Right lobe of liver (tissue), 6 donors: ENCODE measurements at regions not wholly inside any gene's neighbourhood (a gene's known extent, or its start where the extent isn't known, plus 50 kb on each side); places are given as distances from the start of the nearest gene placed in this dataset.

Source experiments
- ATAC-seq, 4 donors: fragments of 200-7000 bp; cut with Tn5 transposase; one replicate each; pipeline ENCODE4 v1.9.1; 2020; ENCODE audit warnings: mild to moderate bottlenecking in 4 of 4, moderate library complexity in 4 of 4
- DNase-seq, 3 donors: peaks; one replicate each; pipeline ENCODE4 v3.0.0-alpha.2; 2020
- H3K27ac ChIP-seq, 3 donors: fragments of 200-600 bp; one replicate each; pipeline ENCODE4 v1.8.0; 2022
- H3K27me3 ChIP-seq, 2 donors: fragments of 200-600 bp; one replicate each; pipeline ENCODE4 v1.8.0; 2022
- H3K36me3 ChIP-seq, 4 donors: fragments of 200-600 bp; sonication (generic) in 1 of 4; one replicate each; pipeline versions ENCODE4 v1.5.1 to v1.8.0; 2017 to 2022; ENCODE audit warnings: control low read depth in 1 of 4
- H3K4me1 ChIP-seq, 4 donors: fragments of 200-600 bp; sonication (generic) in 1 of 4; one replicate each; pipeline versions ENCODE4 v1.5.1 to v1.8.0; 2017 to 2022; ENCODE audit warnings: control low read depth in 1 of 4
- H3K4me3 ChIP-seq, 3 donors: fragments of 200-600 bp; one replicate each; pipeline ENCODE4 v1.8.0; 2022
- H3K9me3 ChIP-seq, 4 donors: fragments of 200-600 bp; sonication (generic) in 1 of 4; one replicate each; pipeline versions ENCODE4 v1.5.1 to v1.8.0; 2017 to 2022; ENCODE audit warnings: control low read depth in 1 of 4
- POLR2A ChIP-seq: fragments of 450-650 bp; IDR thresholded peaks from one replicate; pipeline ENCODE4 v1.6.1; 2017; ENCODE audit warnings: antibody characterized with exemption, mild to moderate bottlenecking
- WGBS: methylation state at CpG from one replicate; pipeline ENCODE4 v1.1.6; 2018; ENCODE audit warnings: low coverage, low lambda C conversion rate; ENCODE audit not compliant: insufficient coverage; ENCODE audit errors: missing lambda C conversion rate; 5-methylcytosine and 5-hydroxymethylcytosine counted together
- intact Hi-C, 2 donors: fragments of 100-400 bp; cut with DNase I; formaldehyde crosslinking; loops; one replicate each; pipeline versions ENCODE4 v1.11.2 to v1.14.1; 2022
- TF ChIP-seq, protein P1 (sequence below), 4 donors: fragments of 200-600 bp in 3 of 4; fragments of 450-650 bp in 1 of 4; IDR thresholded peaks; one replicate each; pipeline versions ENCODE4 v1.5.1 to v1.8.0; 2016 to 2022; ENCODE audit warnings: antibody characterized with exemption in 4 of 4, mild to moderate bottlenecking in 2 of 4
- donor health status: DM: no; HTN: yes; CAD: no.
- donor health status: DM: no; HTN: no; CAD: no.
- donor health status: DM: no; HTN: no; CAD: no.
- donor health status: DM: no; HTN: yes; CAD: no.
- donor health status: DM: no; HTN: yes; CAD: no.

DNA sequence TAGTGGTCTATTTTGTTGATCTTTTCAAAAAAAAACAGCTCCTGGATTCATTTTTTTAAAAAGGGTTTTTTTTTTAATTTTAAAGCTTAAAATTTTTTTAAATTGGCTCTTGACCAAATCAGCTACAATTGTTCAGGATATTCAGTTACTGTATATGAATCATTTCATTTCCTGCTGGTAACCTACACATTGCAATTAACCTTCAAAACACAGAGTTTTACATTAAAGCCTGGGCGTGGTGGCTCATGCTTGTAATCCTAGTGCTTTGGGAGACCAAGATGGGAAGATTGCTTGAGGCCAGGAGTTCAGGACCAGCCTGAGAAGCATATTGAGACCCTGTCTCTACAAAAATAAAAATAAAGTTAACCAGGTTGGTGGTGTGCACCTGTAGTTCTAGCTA lies 163.4 kb downstream of the ALDH1A2 start:
- Histone ChIP-seq H3K4me1 (no peaks in the 10 kb centered on the region), H3K4me3 (no peak overlapping the region), H3K9me3 (no peaks in the 10 kb centered on the region), H3K36me3 (no peaks in the 10 kb centered on the region), H3K27me3 (no peaks in the 10 kb centered on the region), H3K27ac (no peak overlapping the region)
- WGBS: 100% methylated on average over 1 of the region's 1 CpG
- TF ChIP-seq POLR2A: no peak
- TF ChIP-seq, protein P1, sequence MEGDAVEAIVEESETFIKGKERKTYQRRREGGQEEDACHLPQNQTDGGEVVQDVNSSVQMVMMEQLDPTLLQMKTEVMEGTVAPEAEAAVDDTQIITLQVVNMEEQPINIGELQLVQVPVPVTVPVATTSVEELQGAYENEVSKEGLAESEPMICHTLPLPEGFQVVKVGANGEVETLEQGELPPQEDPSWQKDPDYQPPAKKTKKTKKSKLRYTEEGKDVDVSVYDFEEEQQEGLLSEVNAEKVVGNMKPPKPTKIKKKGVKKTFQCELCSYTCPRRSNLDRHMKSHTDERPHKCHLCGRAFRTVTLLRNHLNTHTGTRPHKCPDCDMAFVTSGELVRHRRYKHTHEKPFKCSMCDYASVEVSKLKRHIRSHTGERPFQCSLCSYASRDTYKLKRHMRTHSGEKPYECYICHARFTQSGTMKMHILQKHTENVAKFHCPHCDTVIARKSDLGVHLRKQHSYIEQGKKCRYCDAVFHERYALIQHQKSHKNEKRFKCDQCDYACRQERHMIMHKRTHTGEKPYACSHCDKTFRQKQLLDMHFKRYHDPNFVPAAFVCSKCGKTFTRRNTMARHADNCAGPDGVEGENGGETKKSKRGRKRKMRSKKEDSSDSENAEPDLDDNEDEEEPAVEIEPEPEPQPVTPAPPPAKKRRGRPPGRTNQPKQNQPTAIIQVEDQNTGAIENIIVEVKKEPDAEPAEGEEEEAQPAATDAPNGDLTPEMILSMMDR (IDR thresholded peaks at IDR 0.05): no peak
- DNase-seq (no peak), ATAC-seq (no peak)
- intact Hi-C loops: no loop called here
